Smooth muscle cell (in vitro differentiated cells): ENCODE measurements at regions not wholly inside any gene's neighbourhood (a gene's known extent, or its start where the extent isn't known, plus 50 kb on each side); places are given as distances from the start of the nearest gene placed in this dataset.

ENCODE experiments used
- DNase-seq: peaks from one replicate; lab custom pipeline; 2025; ENCODE audit not compliant: unreplicated experiment; lab: John Stamatoyannopoulos, UW
- H2AFZ ChIP-seq: fragments of 200-600 bp; sonication (generic); 2 replicates; pipeline ENCODE4 v1.6.0; 2016; ENCODE audit warnings: antibody characterized with exemption, low read depth, mild to moderate bottlenecking
- H3F3A ChIP-seq: fragments of 200-600 bp; sonication (generic); 2 replicates; pipeline ENCODE4 v1.6.0; 2017; ENCODE audit warnings: antibody characterized with exemption, low read depth
- H3K27ac ChIP-seq: fragments of 200-600 bp; sonication (generic); 2 replicates; pipeline ENCODE4 v1.5.1; 2016; ENCODE audit warnings: low read depth, mild to moderate bottlenecking
- H3K27me3 ChIP-seq: fragments of 200-600 bp; sonication (generic); 2 replicates; pipeline ENCODE4 v1.6.1; 2016; ENCODE audit warnings: low read depth, mild to moderate bottlenecking
- H3K36me3 ChIP-seq: fragments of 200-600 bp; sonication (generic); 2 replicates; pipeline ENCODE4 v1.5.1; 2016; ENCODE audit warnings: low read depth
- H3K4me1 ChIP-seq: fragments of 200-600 bp; sonication (generic); 2 replicates; pipeline ENCODE4 v1.5.1; 2016; ENCODE audit warnings: low read depth
- H3K4me2 ChIP-seq: fragments of 200-600 bp; sonication (generic); 2 replicates; pipeline ENCODE4 v1.6.0; 2016; ENCODE audit warnings: mild to moderate bottlenecking
- H3K4me3 ChIP-seq: fragments of 200-600 bp; sonication (generic); 2 replicates; pipeline ENCODE4 v1.5.1; 2016; ENCODE audit warnings: mild to moderate bottlenecking
- H3K79me2 ChIP-seq: fragments of 200-600 bp; sonication (generic); 2 replicates; pipeline ENCODE4 v1.6.0; 2016; ENCODE audit warnings: low read depth, mild to moderate bottlenecking
- H3K9ac ChIP-seq: fragments of 200-600 bp; sonication (generic); 2 replicates; pipeline ENCODE4 v1.6.0; 2016; ENCODE audit warnings: low read depth
- H3K9me3 ChIP-seq: fragments of 200-600 bp; sonication (generic); replicated peaks from 2 replicates; pipeline ENCODE4 v1.5.1; 2016; ENCODE audit warnings: low read depth
- H4K20me1 ChIP-seq: fragments of 200-600 bp; sonication (generic); 2 replicates; pipeline ENCODE4 v1.6.0; 2016; ENCODE audit warnings: low read depth
- CTCF ChIP-seq: fragments of 200-600 bp; sonication (generic); IDR thresholded peaks from 2 replicates; pipeline ENCODE4 v1.5.1; 2017; ENCODE audit warnings: borderline replicate concordance, mild to moderate bottlenecking, antibody characterized with exemption; ENCODE audit not compliant: insufficient read depth, poor library complexity, severe bottlenecking
- WGBS: methylation state at CpG from one replicate; pipeline ENCODE4 v1.1.7; 2016; ENCODE audit warnings: low lambda C conversion rate; 5-methylcytosine and 5-hydroxymethylcytosine counted together

- H3K4me2 ChIP-seq = no peak overlapping the region
- no peaks in the 10 kb centered on the region for H3F3A ChIP-seq
- no peak overlapping the region for H3K4me3 ChIP-seq
- H4K20me1 ChIP-seq = no peaks in the 10 kb centered on the region
- H3K9me3 ChIP-seq = no peaks in the 10 kb centered on the region
- no peak overlapping the region for H3K27ac ChIP-seq
- H2AFZ ChIP-seq = no peak overlapping the region
- no peaks in the 10 kb centered on the region for H3K4me1 ChIP-seq
- no peak for TF ChIP-seq CTCF
- H3K79me2 ChIP-seq = no peaks in the 10 kb centered on the region
- H3K27me3 ChIP-seq = no peaks in the 10 kb centered on the region
- H3K9ac ChIP-seq = no peak overlapping the region
- WGBS = 92% methylated on average over 6 of the region's 6 CpGs
- DNase-seq = no peak
- H3K36me3 ChIP-seq = no peaks in the 10 kb centered on the region
These were observed 1647.4 kb upstream of the CDH9 start for GRCh38 chr5:28685794-28686193.

- no peaks in the 10 kb centered on the region for H3K4me1 ChIP-seq
- H3K27me3 ChIP-seq = no peaks in the 10 kb centered on the region
- H3F3A ChIP-seq = no peaks in the 10 kb centered on the region
- no peak for DNase-seq
- no peak overlapping the region for H3K4me2 ChIP-seq
- H3K27ac ChIP-seq = no peak overlapping the region
- no peaks in the 10 kb centered on the region for H3K79me2 ChIP-seq
- TF ChIP-seq CTCF = no peak
- no peak overlapping the region for H2AFZ ChIP-seq
- no peak overlapping the region for H3K4me3 ChIP-seq
- H3K36me3 ChIP-seq = no peaks in the 10 kb centered on the region
- no peaks in the 10 kb centered on the region for H4K20me1 ChIP-seq
- H3K9me3 ChIP-seq = no peaks in the 10 kb centered on the region
- no peak overlapping the region for H3K9ac ChIP-seq
These were observed 1640.5 kb upstream of the CDH9 start for GRCh38 chr5:28678899-28679298.

GRCh38 chr5:28666110-28666509 is 1627.7 kb upstream of the CDH9 start:
- no peaks in the 10 kb centered on the region for H3K4me1 ChIP-seq
- no peak overlapping the region for H3K9ac ChIP-seq
- no peak overlapping the region for H3K4me3 ChIP-seq
- 67% methylated on average over 1 of the region's 1 CpG for WGBS
- TF ChIP-seq CTCF = no peak
- no peaks in the 10 kb centered on the region for H3K27me3 ChIP-seq
- DNase-seq = no peak
- no peaks in the 10 kb centered on the region for H4K20me1 ChIP-seq
- H3K36me3 ChIP-seq = no peaks in the 10 kb centered on the region
- H3K27ac ChIP-seq = no peak overlapping the region
- no peak overlapping the region for H3K4me2 ChIP-seq
- no peak overlapping the region for H2AFZ ChIP-seq
- H3K79me2 ChIP-seq = no peaks in the 10 kb centered on the region
- peaks cover 8% of the 10 kb centered on the region for H3K9me3 ChIP-seq
- no peaks in the 10 kb centered on the region for H3F3A ChIP-seq

GRCh38 chr5:28648108-28648507 is 1609.7 kb upstream of the CDH9 start:
- Histone ChIP-seq H3K27ac (no peak overlapping the region), H3K36me3 (no peaks in the 10 kb centered on the region), H3K4me2 (no peak overlapping the region), H3K9me3 (no peaks in the 10 kb centered on the region), H3K27me3 (no peaks in the 10 kb centered on the region), H3F3A (no peaks in the 10 kb centered on the region), H3K79me2 (no peaks in the 10 kb centered on the region), H3K4me3 (no peak overlapping the region), H3K9ac (no peak overlapping the region), H3K4me1 (no peaks in the 10 kb centered on the region), H2AFZ (no peak overlapping the region), H4K20me1 (no peaks in the 10 kb centered on the region)
- DNase-seq = no peak
- WGBS = 82% methylated on average over 2 of the region's 2 CpGs
- TF ChIP-seq CTCF = no peak
